Astrocyte (in vitro differentiated cells and primary cell): ENCODE measurements at regions not wholly inside any gene's neighbourhood (a gene's known extent, or its start where the extent isn't known, plus 50 kb on each side); places are given as distances from the start of the nearest gene placed in this dataset.

Source experiments
- DNase-seq: peaks from one replicate; pipeline ENCODE4 v3.0.0-alpha.2; 2010; ENCODE audit warnings: low read depth
- FAIRE-seq: peaks from 2 replicates; lab custom pipeline; 2011; peaks lifted over from hg19 to GRCh38; lab: Jason Lieb, UNC
- H2AFZ ChIP-seq: 2 replicates; pipeline ENCODE4 v1.6.0; 2012; ENCODE audit warnings: low read depth, low read length, inconsistent platforms
- H3K27ac ChIP-seq: 2 replicates; pipeline ENCODE4 v1.5.1; 2011; ENCODE audit warnings: low read depth, low read length, inconsistent platforms
- H3K27me3 ChIP-seq: 2 replicates; pipeline ENCODE4 v1.6.0; 2011; ENCODE audit warnings: low read length, inconsistent platforms; ENCODE audit not compliant: insufficient read depth
- H3K36me3 ChIP-seq: 2 replicates; pipeline ENCODE4 v1.5.1; 2011; ENCODE audit warnings: low read length, inconsistent platforms; ENCODE audit not compliant: insufficient read depth
- H3K4me1 ChIP-seq: 2 replicates; pipeline ENCODE4 v1.5.1; 2011; ENCODE audit warnings: low read length, inconsistent platforms; ENCODE audit not compliant: insufficient read depth
- H3K4me2 ChIP-seq: 2 replicates; pipeline ENCODE4 v1.6.0; 2012; ENCODE audit warnings: low read length, inconsistent platforms
- H3K4me3 ChIP-seq: 2 replicates; pipeline ENCODE4 v1.5.1; 2011; ENCODE audit warnings: low read depth, mild to moderate bottlenecking, low read length, inconsistent platforms; ENCODE audit not compliant: insufficient read depth
- H3K79me2 ChIP-seq: 2 replicates; pipeline ENCODE4 v1.6.0; 2012; ENCODE audit warnings: mild to moderate bottlenecking, low read length, inconsistent platforms; ENCODE audit not compliant: insufficient read depth
- H3K9ac ChIP-seq: 2 replicates; pipeline ENCODE4 v1.6.0; 2012; ENCODE audit warnings: mild to moderate bottlenecking, low read length, inconsistent platforms
- H3K9me3 ChIP-seq: 2 replicates; pipeline ENCODE4 v1.5.1; 2012; ENCODE audit warnings: low read depth, mild to moderate bottlenecking, low read length, inconsistent platforms; ENCODE audit not compliant: insufficient read depth
- H4K20me1 ChIP-seq: 2 replicates; pipeline ENCODE4 v1.6.0; 2012; ENCODE audit warnings: low read length, inconsistent platforms; ENCODE audit not compliant: insufficient read depth
- H3K27ac Mint-ChIP-seq: one replicate; pipeline ENCODE4 v1.8.0; 2021; ENCODE audit warnings: mild to moderate bottlenecking, mixed read lengths; ENCODE audit not compliant: unreplicated experiment
- H3K27me3 Mint-ChIP-seq: one replicate; pipeline ENCODE4 v1.8.0; 2021; ENCODE audit warnings: low read depth, mixed read lengths; ENCODE audit not compliant: unreplicated experiment
- H3K36me3 Mint-ChIP-seq: one replicate; pipeline ENCODE4 v1.8.0; 2021; ENCODE audit warnings: low read depth, mixed read lengths; ENCODE audit not compliant: unreplicated experiment
- H3K4me1 Mint-ChIP-seq: one replicate; pipeline ENCODE4 v1.8.0; 2021; ENCODE audit warnings: low read depth, mixed read lengths; ENCODE audit not compliant: unreplicated experiment
- H3K4me3 Mint-ChIP-seq: one replicate; pipeline ENCODE4 v1.8.0; 2021; ENCODE audit warnings: mild to moderate bottlenecking, moderate library complexity, mixed read lengths; ENCODE audit not compliant: unreplicated experiment
- H3K9me3 Mint-ChIP-seq: one replicate; pipeline ENCODE4 v1.8.0; 2021; ENCODE audit warnings: mild to moderate bottlenecking, mixed read lengths; ENCODE audit not compliant: unreplicated experiment
- CTCF ChIP-seq: IDR thresholded peaks from 2 replicates; pipeline ENCODE4 v1.5.1; 2011; ENCODE audit warnings: low read depth, mild to moderate bottlenecking, inconsistent platforms, low read length, moderate library complexity; ENCODE audit not compliant: insufficient read depth
- EZH2 ChIP-seq: IDR thresholded peaks from 2 replicates; pipeline ENCODE4 v1.6.1; 2012; ENCODE audit warnings: mild to moderate bottlenecking, low read length, inconsistent platforms; ENCODE audit not compliant: insufficient read depth

- peaks cover 26% of the 10 kb centered on the region for H3K27me3 Mint-ChIP-seq
- Histone ChIP-seq H3K4me3 (no peak overlapping the region), H3K9me3 (no peaks in the 10 kb centered on the region), H2AFZ (no peak overlapping the region), H3K27ac (no peak overlapping the region), H3K4me2 (no peak overlapping the region), H3K27me3 (peaks cover 3% of the 10 kb centered on the region), H3K79me2 (no peaks in the 10 kb centered on the region), H4K20me1 (no peaks in the 10 kb centered on the region), H3K9ac (no peak overlapping the region), H3K4me1 (peaks cover 7% of the 10 kb centered on the region), H3K36me3 (no peaks in the 10 kb centered on the region)
- TF ChIP-seq EZH2 (no peak), CTCF (no peak)
- DNase-seq (no peak), FAIRE-seq (no peak)
- peaks cover 6% of the 10 kb centered on the region for H3K9me3 Mint-ChIP-seq
- no peaks in the 10 kb centered on the region for H3K36me3 Mint-ChIP-seq
- H3K27ac Mint-ChIP-seq, result no peak overlapping the region
- no peak overlapping the region for H3K4me3 Mint-ChIP-seq
- peaks cover 8% of the 10 kb centered on the region for H3K4me1 Mint-ChIP-seq
Observed at GRCh38 chr11:71304045-71304444, 51.7 kb upstream of the SHANK2 start.

- Mint-ChIP-seq H3K4me3 (no peak overlapping the region), H3K9me3 (peaks cover 6% of the 10 kb centered on the region), H3K27ac (no peak overlapping the region), H3K36me3 (no peaks in the 10 kb centered on the region), H3K27me3 (peaks cover 26% of the 10 kb centered on the region), H3K4me1 (peaks cover 13% of the 10 kb centered on the region)
- no peak overlapping the region for H3K9ac ChIP-seq
- no peaks in the 10 kb centered on the region for H4K20me1 ChIP-seq
- H3K79me2 ChIP-seq, result no peaks in the 10 kb centered on the region
- peaks cover 3% of the 10 kb centered on the region for H3K27me3 ChIP-seq
- no peaks in the 10 kb centered on the region for H3K9me3 ChIP-seq
- DNase-seq (no peak), FAIRE-seq (no peak)
- no peaks in the 10 kb centered on the region for H3K36me3 ChIP-seq
- H3K4me1 ChIP-seq, result peaks cover 15% of the 10 kb centered on the region
- no peak overlapping the region for H3K4me3 ChIP-seq
- no peak overlapping the region for H3K4me2 ChIP-seq
- no peak overlapping the region for H3K27ac ChIP-seq
- H2AFZ ChIP-seq, result no peak overlapping the region
- TF ChIP-seq CTCF (no peak), EZH2 (no peak)
Observed at GRCh38 chr11:71302911-71303310, 50.5 kb upstream of the SHANK2 start.

DNA sequence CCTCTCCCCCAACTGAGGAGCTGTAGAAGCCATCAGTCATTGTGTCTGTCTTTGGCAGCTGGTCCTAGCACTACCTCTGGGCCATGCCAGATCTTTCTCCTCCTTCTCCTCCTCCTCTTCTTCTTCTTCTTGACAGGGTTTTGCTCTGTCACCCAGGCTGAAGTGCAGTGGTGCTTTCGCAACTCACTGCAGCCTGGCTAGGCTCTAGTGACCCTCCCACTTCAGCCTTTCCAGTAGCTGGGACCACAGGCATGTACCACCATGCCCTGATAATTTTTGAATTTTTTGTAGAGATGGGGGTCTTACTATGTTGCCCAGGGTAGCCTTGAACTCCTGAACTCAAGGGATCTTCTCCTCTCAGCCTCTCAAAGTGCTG is 50.1 kb upstream of the SHANK2 start:
- Histone ChIP-seq H2AFZ (no peak overlapping the region), H3K4me2 (no peak overlapping the region), H4K20me1 (no peaks in the 10 kb centered on the region), H3K27ac (no peak overlapping the region), H3K79me2 (no peaks in the 10 kb centered on the region), H3K9me3 (no peaks in the 10 kb centered on the region), H3K4me3 (no peak overlapping the region), H3K9ac (no peak overlapping the region), H3K4me1 (peaks cover 15% of the 10 kb centered on the region), H3K27me3 (peaks cover 3% of the 10 kb centered on the region), H3K36me3 (no peaks in the 10 kb centered on the region)
- Mint-ChIP-seq H3K27ac (no peak overlapping the region), H3K4me3 (no peak overlapping the region), H3K9me3 (peaks cover 6% of the 10 kb centered on the region), H3K4me1 (peaks cover 13% of the 10 kb centered on the region), H3K27me3 (peaks cover 26% of the 10 kb centered on the region), H3K36me3 (no peaks in the 10 kb centered on the region)
- no peak for TF ChIP-seq CTCF
- no peak for TF ChIP-seq EZH2
- no peak for DNase-seq
- FAIRE-seq, result no peak
